Stomach (tissue), 8 donors: ENCODE measurements at regions not wholly inside any gene's neighbourhood (a gene's known extent, or its start where the extent isn't known, plus 50 kb on each side); places are given as distances from the start of the nearest gene placed in this dataset.

ENCODE experiments used
- DNase-seq, 2 donors: peaks; one replicate each; pipeline versions ENCODE4 v3.0.0 to v3.0.0-alpha.2; 2013 to 2019
- H3K27ac ChIP-seq, 5 donors: fragments of 200-600 bp in 4 of 5; sonication (generic) in 4 of 5; one replicate each; pipeline ENCODE4 v1.5.1; 2013 to 2019; ENCODE audit warnings: mild to moderate bottlenecking in 1 of 5, moderate library complexity in 1 of 5
- H3K27me3 ChIP-seq, 3 donors: fragments of 200-600 bp; sonication (generic); one replicate each; pipeline ENCODE4 v1.5.1; 2017 to 2019; ENCODE audit warnings: mixed run types in 1 of 3
- H3K36me3 ChIP-seq, 4 donors: fragments of 200-600 bp; sonication (generic); 1 replicate in 3 of 4; 2 replicates in 1 of 4; pipeline ENCODE4 v1.5.1; 2016 to 2019
- H3K4me1 ChIP-seq, 4 donors: fragments of 200-600 bp; sonication (generic); one replicate each; pipeline ENCODE4 v1.5.1; 2016 to 2019
- H3K4me3 ChIP-seq, 4 donors: fragments of 200-600 bp; sonication (generic) in 3 of 4; one replicate each; pipeline ENCODE4 v1.5.1; 2016 to 2019; ENCODE audit warnings: mild to moderate bottlenecking in 1 of 4
- H3K9me3 ChIP-seq, 4 donors: fragments of 200-600 bp; sonication (generic); one replicate each; pipeline ENCODE4 v1.5.1; 2016 to 2019
- EP300 ChIP-seq: sonication (generic); formaldehyde crosslinking; IDR thresholded peaks from one replicate; pipeline ENCODE4 v1.6.1; 2017; ENCODE audit warnings: antibody characterized with exemption
- POLR2A ChIP-seq, 4 donors: fragments of 450-650 bp; IDR thresholded peaks; one replicate each; pipeline ENCODE4 v1.6.1; 2016; ENCODE audit warnings: antibody characterized with exemption in 4 of 4, control low read depth in 2 of 4, mild to moderate bottlenecking in 1 of 4, moderate library complexity in 1 of 4
- POLR2AphosphoS5 ChIP-seq, 3 donors: sonication (generic); formaldehyde crosslinking; IDR thresholded peaks; one replicate each; pipeline ENCODE4 v1.6.1; 2016; ENCODE audit warnings: antibody characterized with exemption in 3 of 3
- WGBS, 5 donors: extraction: QIAGEN DNeasy Blood & Tissue Kit in 3 of 5; methylation state at CpG; one replicate each; pipeline versions ENCODE4 v1.1.5 to v1.1.7; 2013 to 2018; 5-methylcytosine and 5-hydroxymethylcytosine counted together
- intact Hi-C: fragments of 100-400 bp; cut with DNase I; formaldehyde crosslinking; loops from one replicate; pipeline ENCODE4 v1.15.1; 2023; ENCODE audit warnings: low total_unique reads
- TF ChIP-seq, protein P1 (sequence below), 7 experiments: fragments of 450-650 bp in 4 of 7; fragments of 200-600 bp in 3 of 7; sonication (generic) in 3 of 7; IDR thresholded peaks; one replicate each; pipeline ENCODE4 v1.5.1; 2016 to 2019; ENCODE audit warnings: antibody characterized with exemption in 7 of 7, control low read depth in 2 of 7, mild to moderate bottlenecking in 1 of 7
- donor health status: healthy with polysubstance abuse.
- donor health status: Bipolar disorder and iron deficiency.
- donor health status: healthy.

DNA sequence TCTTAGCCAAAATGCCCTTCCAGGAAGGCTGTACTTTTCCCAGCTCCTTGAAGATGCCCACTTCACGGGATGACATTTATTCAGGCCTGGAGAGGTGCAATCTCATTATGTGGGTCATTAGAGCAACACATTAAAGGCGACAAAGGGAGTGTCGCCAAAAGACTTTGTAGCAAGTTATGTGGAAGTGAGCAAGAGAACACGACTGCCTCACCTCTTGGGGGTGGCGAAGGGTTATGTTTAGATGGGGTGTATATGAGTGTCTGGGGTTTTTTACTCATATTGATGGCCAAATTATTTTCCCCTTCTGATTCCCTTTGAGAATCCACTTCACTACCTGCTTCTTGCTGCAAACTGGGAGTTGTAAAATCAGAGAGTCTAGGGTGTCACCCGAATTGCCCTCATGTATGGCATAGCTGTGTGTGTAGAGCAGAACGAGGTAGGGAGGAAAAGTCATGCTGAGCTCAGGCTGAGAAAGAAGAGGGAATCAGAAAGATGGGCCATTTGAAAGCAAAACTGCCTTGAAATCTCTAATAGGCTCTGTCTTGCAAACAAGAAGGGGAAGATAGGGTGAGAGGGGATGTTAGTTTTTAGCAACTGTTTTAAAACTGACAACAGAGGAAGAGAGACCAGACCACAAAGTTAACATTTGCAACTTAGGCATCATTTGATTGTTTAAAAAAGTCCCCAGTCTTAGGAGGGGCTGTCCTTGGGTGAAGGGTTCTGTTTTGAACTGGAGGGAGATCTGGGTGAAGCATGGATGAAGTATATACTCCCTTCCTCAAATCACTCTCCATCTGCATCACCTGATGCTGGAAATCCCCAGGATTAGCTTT is 97.1 kb upstream of the IL12B start:
- DNase-seq, result no peak
- WGBS, 5 donors, result 62 to 70% (median 64%) methylated on average over 7 of the region's 7 CpGs
- H3K4me1 ChIP-seq, result no peaks in the 10 kb centered on the region
- H3K36me3 ChIP-seq, result no peaks in the 10 kb centered on the region
- H3K27ac ChIP-seq, result no peak overlapping the region
- H3K9me3 ChIP-seq, result no peaks in the 10 kb centered on the region
- TF ChIP-seq POLR2A (IDR thresholded peaks at IDR 0.05) (no peak), POLR2AphosphoS5 (IDR thresholded peaks at IDR 0.05) (no peak), EP300 (no peak)
- TF ChIP-seq, protein P1, sequence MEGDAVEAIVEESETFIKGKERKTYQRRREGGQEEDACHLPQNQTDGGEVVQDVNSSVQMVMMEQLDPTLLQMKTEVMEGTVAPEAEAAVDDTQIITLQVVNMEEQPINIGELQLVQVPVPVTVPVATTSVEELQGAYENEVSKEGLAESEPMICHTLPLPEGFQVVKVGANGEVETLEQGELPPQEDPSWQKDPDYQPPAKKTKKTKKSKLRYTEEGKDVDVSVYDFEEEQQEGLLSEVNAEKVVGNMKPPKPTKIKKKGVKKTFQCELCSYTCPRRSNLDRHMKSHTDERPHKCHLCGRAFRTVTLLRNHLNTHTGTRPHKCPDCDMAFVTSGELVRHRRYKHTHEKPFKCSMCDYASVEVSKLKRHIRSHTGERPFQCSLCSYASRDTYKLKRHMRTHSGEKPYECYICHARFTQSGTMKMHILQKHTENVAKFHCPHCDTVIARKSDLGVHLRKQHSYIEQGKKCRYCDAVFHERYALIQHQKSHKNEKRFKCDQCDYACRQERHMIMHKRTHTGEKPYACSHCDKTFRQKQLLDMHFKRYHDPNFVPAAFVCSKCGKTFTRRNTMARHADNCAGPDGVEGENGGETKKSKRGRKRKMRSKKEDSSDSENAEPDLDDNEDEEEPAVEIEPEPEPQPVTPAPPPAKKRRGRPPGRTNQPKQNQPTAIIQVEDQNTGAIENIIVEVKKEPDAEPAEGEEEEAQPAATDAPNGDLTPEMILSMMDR (IDR thresholded peaks at IDR 0.05), result no peak
- intact Hi-C loops, result no loop called here
- H3K4me3 ChIP-seq, result no peak overlapping the region
- H3K27me3 ChIP-seq, result peaks cover 0 to 13% (median 0%) of the 10 kb centered on the region in 3 donors

DNA sequence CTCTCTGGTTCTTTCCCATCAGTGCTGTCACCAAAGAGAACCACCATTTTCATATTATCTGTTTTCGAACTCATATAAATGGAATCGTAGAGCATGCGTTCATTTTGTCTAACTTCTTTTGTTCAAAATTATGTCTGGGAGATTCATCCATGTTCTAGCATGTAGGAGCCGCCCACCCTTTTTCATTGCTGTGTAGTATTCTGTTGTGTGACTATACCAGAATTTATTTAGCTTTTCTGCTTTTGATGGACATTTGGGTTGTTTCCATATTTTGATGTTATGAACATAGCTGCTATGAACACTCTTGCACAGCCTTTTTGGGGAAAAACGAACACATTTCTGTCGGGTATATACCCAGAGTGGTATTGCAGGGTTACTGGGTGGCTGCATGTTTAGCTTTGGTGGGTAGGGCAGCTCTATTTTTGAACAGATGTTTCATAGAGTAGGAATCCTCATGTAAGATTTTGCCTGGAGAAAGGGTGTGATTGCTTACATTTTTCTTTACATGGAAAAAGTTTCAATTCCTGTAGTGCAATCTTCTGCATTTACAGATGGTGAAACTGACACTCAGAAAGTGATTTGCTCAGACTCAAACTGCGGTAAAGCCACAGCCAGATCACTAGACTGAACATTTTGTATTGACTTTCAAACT is 100.2 kb upstream of the IL12B start:
- Histone ChIP-seq H3K27me3 (peaks cover 0 to 20% (median 0%) of the 10 kb centered on the region in 3 donors), H3K4me1 (no peaks in the 10 kb centered on the region), H3K4me3 (no peak overlapping the region), H3K36me3 (no peaks in the 10 kb centered on the region), H3K27ac (no peak overlapping the region), H3K9me3 (no peaks in the 10 kb centered on the region)
- intact Hi-C loops, result no loop called here
- TF ChIP-seq, protein P1 (IDR thresholded peaks at IDR 0.05), result no peak
- no peak for TF ChIP-seq POLR2AphosphoS5 (IDR thresholded peaks at IDR 0.05)
- no peak for TF ChIP-seq POLR2A (IDR thresholded peaks at IDR 0.05)
- no peak for TF ChIP-seq EP300
- 85 to 95% (median 92%) methylated on average over 7 of the region's 7 CpGs for WGBS, 5 donors
- DNase-seq, result no peak

DNA sequence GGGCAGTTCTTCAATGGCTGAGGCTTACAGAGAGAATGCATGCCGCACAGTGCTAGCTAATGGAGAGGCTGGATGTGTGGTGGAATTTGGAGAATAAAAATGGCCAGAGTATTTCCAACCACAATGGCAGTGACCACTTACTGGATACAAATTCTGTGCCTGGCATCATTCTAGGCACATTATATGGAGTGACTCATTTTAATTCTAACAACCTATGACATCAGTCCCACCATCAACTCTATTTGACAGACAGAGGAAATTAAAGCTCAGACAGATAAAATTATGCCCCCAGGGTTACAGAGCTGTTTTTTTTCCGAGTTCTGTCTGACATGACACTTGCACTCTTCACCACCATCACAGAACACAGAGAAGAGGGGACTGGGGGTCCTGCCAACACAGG is 105.6 kb upstream of the IL12B start:
- Histone ChIP-seq H3K36me3 (no peaks in the 10 kb centered on the region), H3K27me3 (peaks cover 0 to 29% (median 0%) of the 10 kb centered on the region in 3 donors), H3K27ac (no peak overlapping the region), H3K4me3 (no peak overlapping the region), H3K9me3 (no peaks in the 10 kb centered on the region), H3K4me1 (no peaks in the 10 kb centered on the region)
- intact Hi-C loops, result no loop called here
- WGBS, 5 donors, result 79 to 89% (median 85%) methylated on average over 2 of the region's 2 CpGs
- DNase-seq, result no peak
- TF ChIP-seq, protein P1 (IDR thresholded peaks at IDR 0.05), result no peak

DNA sequence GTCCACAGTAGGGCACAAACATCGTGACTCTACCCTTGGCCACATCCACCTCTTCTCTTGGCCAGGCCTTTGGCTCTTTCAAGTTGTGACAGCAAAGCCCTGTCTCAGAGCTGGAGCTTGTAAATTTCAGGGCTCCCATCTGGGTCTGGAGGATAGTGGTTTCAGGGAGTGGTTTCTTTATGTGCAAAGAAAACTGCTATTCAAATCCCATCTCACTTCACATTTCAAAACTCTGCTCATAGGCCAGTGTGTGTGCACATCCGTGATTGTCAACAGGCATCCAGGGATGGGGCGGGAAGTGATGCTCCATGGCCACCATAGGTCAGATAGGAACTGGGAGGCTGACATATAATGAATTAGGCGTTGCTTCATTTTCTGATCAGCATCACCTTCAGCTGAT is 107.8 kb upstream of the IL12B start:
- Histone ChIP-seq H3K4me1 (no peaks in the 10 kb centered on the region), H3K27me3 (peaks cover 0 to 19% (median 0%) of the 10 kb centered on the region in 3 donors), H3K27ac (no peak overlapping the region), H3K36me3 (no peaks in the 10 kb centered on the region), H3K9me3 (no peaks in the 10 kb centered on the region), H3K4me3 (no peak overlapping the region)
- intact Hi-C loops, result no loop called here
- 69 to 88% (median 79%) methylated on average over 4 of the region's 4 CpGs for WGBS, 5 donors
- DNase-seq, result no peak
- TF ChIP-seq, protein P1 (IDR thresholded peaks at IDR 0.05), result no peak
- no peak for TF ChIP-seq POLR2AphosphoS5 (IDR thresholded peaks at IDR 0.05)
- TF ChIP-seq POLR2A (IDR thresholded peaks at IDR 0.05), result no peak
- no peak for TF ChIP-seq EP300
